PC-3 (cell line): ENCODE measurements at regions not wholly inside any gene's neighbourhood (a gene's known extent, or its start where the extent isn't known, plus 50 kb on each side); places are given as distances from the start of the nearest gene placed in this dataset.
A peak's percentile ranks its signal among the peaks of the same experiment; 100 is the strongest.

Experiments
- ATAC-seq: fragments of 200-7000 bp; cut with Tn5 transposase; 2 replicates; pipeline ENCODE4 v1.9.1; 2020; ENCODE audit warnings: mild to moderate bottlenecking, moderate library complexity
- BruUV-seq: library from RNA; stranded (reverse); fragments of 400-500 nt; replicated peaks from 2 replicates; lab custom pipeline; 2021; lab: Mats Ljungman, UMichigan
- CTCF ChIA-PET: fragments of 300-600 bp; sonication (Branson Sonifier 250); formaldehyde crosslinking; loops from one replicate; lab custom pipeline; 2022; ENCODE audit warnings: antibody characterized with exemption; lab: Charles Lee
- POLR2A ChIA-PET: fragments of 300-600 bp; sonication (Branson Sonifier 250); formaldehyde crosslinking; loops from one replicate; lab custom pipeline; 2022; ENCODE audit warnings: antibody characterized with exemption; ENCODE audit not compliant: unreplicated experiment; lab: Charles Lee
- DNase-seq: peaks from one replicate; pipeline ENCODE4 v3.0.0-alpha.2; 2015
- H2AFZ ChIP-seq: fragments of 300-600 bp; sonication (generic); 2 replicates; pipeline ENCODE4 v1.6.0; 2016; ENCODE audit warnings: antibody characterized with exemption, low read length
- H3F3A ChIP-seq: fragments of 300-600 bp; sonication (generic); one replicate; pipeline ENCODE4 v1.6.0; 2017; ENCODE audit warnings: antibody characterized with exemption, low read length, control low read depth, mild to moderate bottlenecking; ENCODE audit not compliant: unreplicated experiment
- H3K27ac ChIP-seq: fragments of 300-600 bp; sonication (generic); 2 replicates; pipeline ENCODE4 v1.5.1; 2016; ENCODE audit warnings: mild to moderate bottlenecking, low read length
- H3K27me3 ChIP-seq: fragments of 300-600 bp; sonication (generic); 2 replicates; pipeline ENCODE4 v1.6.1; 2016; ENCODE audit warnings: low read length, mixed read lengths
- H3K36me3 ChIP-seq: fragments of 300-600 bp; sonication (generic); 2 replicates; pipeline ENCODE4 v1.6.1; 2016; ENCODE audit warnings: low read depth, mixed run types, low read length, mixed read lengths
- H3K4me1 ChIP-seq: fragments of 300-600 bp; sonication (generic); 2 replicates; pipeline ENCODE4 v1.5.1; 2016; ENCODE audit warnings: low read length; ENCODE audit not compliant: insufficient read depth
- H3K4me2 ChIP-seq: fragments of 300-600 bp; sonication (generic); 2 replicates; pipeline ENCODE4 v1.6.0; 2016; ENCODE audit warnings: low read length
- H3K4me3 ChIP-seq: fragments of 300-600 bp; sonication (generic); 2 replicates; pipeline ENCODE4 v1.5.1; 2016; ENCODE audit warnings: mild to moderate bottlenecking, low read length, mixed read lengths
- H3K79me2 ChIP-seq: fragments of 300-600 bp; sonication (generic); 2 replicates; pipeline ENCODE4 v1.6.1; 2017; ENCODE audit warnings: low read length, mixed read lengths
- H3K9ac ChIP-seq: fragments of 300-600 bp; sonication (generic); 2 replicates; pipeline ENCODE4 v1.6.0; 2016; ENCODE audit warnings: mild to moderate bottlenecking, low read length
- H3K9me2 ChIP-seq: fragments of 300-600 bp; sonication (generic); replicated peaks from 2 replicates; pipeline ENCODE4 v1.6.1; 2016; ENCODE audit warnings: mixed run types, low read length, mixed read lengths
- H3K9me3 ChIP-seq: fragments of 300-600 bp; sonication (generic); 2 replicates; pipeline ENCODE4 v1.6.1; 2016; ENCODE audit warnings: low read length, mixed read lengths
- H4K20me1 ChIP-seq: fragments of 300-600 bp; sonication (generic); 2 replicates; pipeline ENCODE4 v1.6.1; 2016; ENCODE audit warnings: low read length, mixed read lengths
- EZH2 ChIP-seq: fragments of 300-600 bp; sonication (generic); IDR thresholded peaks from one replicate; pipeline ENCODE4 v1.6.1; 2017; ENCODE audit warnings: antibody characterized with exemption, mild to moderate bottlenecking, low read length; ENCODE audit not compliant: unreplicated experiment
- EZH2phosphoT487 ChIP-seq: fragments of 300-600 bp; sonication (generic); IDR thresholded peaks from 2 replicates; pipeline ENCODE4 v1.6.1; 2018; ENCODE audit warnings: mild to moderate bottlenecking, antibody characterized with exemption, low read length, borderline replicate concordance
- intact Hi-C: fragments of 100-400 bp; cut with micrococcal nuclease; formaldehyde crosslinking; loops from 2 replicates; pipeline ENCODE4 v1.9.0; 2023
- TF ChIP-seq, protein P1 (sequence below): fragments of 300-600 bp; sonication (generic); conservative IDR thresholded peaks from 2 replicates; pipeline ENCODE4 v1.5.1; 2017; ENCODE audit warnings: antibody characterized with exemption, low read depth, mild to moderate bottlenecking, low read length

DNA sequence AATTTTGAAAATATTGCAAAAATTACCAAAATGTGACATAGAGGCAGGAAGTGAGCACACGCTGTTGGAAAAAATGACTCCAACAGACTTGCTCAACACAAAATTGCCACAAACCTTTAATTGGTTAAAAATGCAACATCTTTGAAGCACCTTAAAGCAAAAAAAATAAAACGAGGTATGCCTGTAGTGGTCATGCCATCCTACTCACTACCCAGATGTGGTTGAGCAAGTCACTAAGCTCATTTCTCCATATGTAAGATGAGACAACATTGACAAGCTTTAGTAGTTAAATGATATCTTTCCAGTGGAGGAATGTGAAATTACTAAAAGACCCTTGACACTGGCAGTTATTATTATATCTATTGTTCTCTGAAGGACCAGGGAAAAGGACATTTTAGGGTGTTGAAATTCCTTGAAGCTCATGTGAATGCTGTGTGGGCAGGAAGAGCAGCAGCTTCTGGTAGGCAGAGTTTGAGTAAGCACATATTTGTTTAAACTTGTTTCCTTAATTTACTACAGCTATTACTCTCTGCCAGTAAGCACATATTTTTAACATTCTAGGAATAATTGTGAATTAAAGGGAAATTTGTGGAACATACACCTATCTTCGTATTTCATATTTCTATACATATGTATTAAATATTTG, 131.6 kb upstream of the P2RY1 start:
- Histone ChIP-seq H3K4me2 (no peak overlapping the region), H3K36me3 (no peaks in the 10 kb centered on the region), H3K27ac (no peak overlapping the region), H3K4me3 (no peak overlapping the region), H3K4me1 (no peaks in the 10 kb centered on the region), H3K79me2 (no peaks in the 10 kb centered on the region), H3F3A (no peaks in the 10 kb centered on the region), H3K27me3 (peaks cover 8% of the 10 kb centered on the region), H3K9me2 (no peaks in the 10 kb centered on the region), H4K20me1 (no peaks in the 10 kb centered on the region), H2AFZ (no peak overlapping the region), H3K9me3 (no peaks in the 10 kb centered on the region), H3K9ac (no peak overlapping the region)
- ChIA-PET POLR2A (no interaction called here), CTCF (no interaction called here)
- DNase-seq (no peak), ATAC-seq (no peak)
- intact Hi-C loops = no loop called here
- no TSS peak for BruUV-seq
- TF ChIP-seq EZH2 = no peak
- TF ChIP-seq, protein P1, sequence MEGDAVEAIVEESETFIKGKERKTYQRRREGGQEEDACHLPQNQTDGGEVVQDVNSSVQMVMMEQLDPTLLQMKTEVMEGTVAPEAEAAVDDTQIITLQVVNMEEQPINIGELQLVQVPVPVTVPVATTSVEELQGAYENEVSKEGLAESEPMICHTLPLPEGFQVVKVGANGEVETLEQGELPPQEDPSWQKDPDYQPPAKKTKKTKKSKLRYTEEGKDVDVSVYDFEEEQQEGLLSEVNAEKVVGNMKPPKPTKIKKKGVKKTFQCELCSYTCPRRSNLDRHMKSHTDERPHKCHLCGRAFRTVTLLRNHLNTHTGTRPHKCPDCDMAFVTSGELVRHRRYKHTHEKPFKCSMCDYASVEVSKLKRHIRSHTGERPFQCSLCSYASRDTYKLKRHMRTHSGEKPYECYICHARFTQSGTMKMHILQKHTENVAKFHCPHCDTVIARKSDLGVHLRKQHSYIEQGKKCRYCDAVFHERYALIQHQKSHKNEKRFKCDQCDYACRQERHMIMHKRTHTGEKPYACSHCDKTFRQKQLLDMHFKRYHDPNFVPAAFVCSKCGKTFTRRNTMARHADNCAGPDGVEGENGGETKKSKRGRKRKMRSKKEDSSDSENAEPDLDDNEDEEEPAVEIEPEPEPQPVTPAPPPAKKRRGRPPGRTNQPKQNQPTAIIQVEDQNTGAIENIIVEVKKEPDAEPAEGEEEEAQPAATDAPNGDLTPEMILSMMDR = no peak
- TF ChIP-seq EZH2phosphoT487 = no peak

DNA sequence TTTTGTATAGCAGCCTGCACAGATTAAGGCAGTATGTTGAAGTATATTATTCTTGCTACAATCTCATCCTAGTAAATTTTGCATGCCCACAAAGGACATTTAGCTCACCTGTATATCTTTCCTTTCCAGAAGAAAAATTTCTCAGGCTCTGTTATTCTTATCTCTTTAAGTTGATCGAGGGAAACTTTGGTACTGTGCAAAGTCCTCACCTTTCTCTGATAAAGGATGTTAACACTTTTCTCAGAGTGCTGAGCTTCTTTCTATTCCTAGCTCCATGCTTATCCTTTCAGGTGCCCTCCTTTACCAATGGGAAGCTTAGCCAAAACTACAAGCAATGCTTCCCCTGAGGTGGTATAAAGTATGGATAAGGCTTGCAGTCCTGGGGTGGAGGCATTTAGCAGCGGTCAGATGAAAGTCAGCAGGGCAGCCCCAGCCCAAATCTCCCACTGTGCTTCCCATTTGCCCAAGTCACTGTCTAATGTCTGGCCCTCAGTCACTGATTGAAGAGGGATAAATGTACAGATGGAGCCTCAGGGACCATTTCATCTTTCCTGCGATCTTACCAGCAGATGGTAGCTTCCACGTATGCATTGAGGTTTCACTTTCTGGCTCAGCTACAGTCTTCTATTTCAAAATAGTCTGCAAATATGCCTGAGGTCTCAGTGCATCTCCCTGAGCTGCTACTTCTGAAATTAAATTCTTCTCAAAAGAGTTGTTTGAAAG, 127.8 kb upstream of the P2RY1 start:
- Histone ChIP-seq H3K27me3 (peaks cover 13% of the 10 kb centered on the region), H3K4me2 (peak overlapping the region; percentile 16), H3K79me2 (no peaks in the 10 kb centered on the region), H2AFZ (no peak overlapping the region), H3K9ac (no peak overlapping the region), H3K9me2 (no peaks in the 10 kb centered on the region), H3K36me3 (no peaks in the 10 kb centered on the region), H3K4me1 (no peaks in the 10 kb centered on the region), H3F3A (no peaks in the 10 kb centered on the region), H3K27ac (no peak overlapping the region), H3K9me3 (no peaks in the 10 kb centered on the region), H4K20me1 (no peaks in the 10 kb centered on the region), H3K4me3 (no peak overlapping the region)
- no peak for ATAC-seq
- ChIA-PET CTCF (interaction anchor here (0.5 kb wide), 1 partner anchor 10 kb away, joined by 3 read pairs; no protein-coding TSS in a partner anchor), POLR2A (no interaction called here)
- BruUV-seq = no TSS peak
- intact Hi-C loops = no loop called here
- DNase-seq = no peak
- TF ChIP-seq EZH2 (no peak), EZH2phosphoT487 (no peak)
- TF ChIP-seq, protein P1 = no peak

DNA sequence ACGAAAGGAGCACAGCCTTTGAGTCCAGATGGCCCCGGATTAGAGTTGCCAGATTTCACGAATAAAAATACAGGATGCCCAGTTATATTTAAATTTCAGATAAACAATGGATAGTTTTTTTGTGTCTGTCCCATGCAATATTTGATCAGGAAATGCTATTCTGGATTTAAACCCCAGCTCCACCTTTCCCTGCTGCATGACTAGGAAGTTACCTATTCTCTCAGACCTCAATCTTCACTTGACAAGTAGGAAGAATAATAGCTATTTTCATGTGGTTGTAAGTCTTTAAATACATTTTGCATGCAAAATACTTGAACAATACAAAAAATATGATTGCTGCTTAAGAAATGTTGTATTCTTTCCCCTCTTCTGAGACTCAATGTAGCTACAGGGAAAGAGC, 125.3 kb upstream of the P2RY1 start:
- CTCF ChIA-PET = interaction anchor here (0.7 kb wide), 1 partner anchor 72 kb away, joined by 3 read pairs; no protein-coding TSS in a partner anchor
- no peak for ATAC-seq
- Histone ChIP-seq H3K9me2 (no peaks in the 10 kb centered on the region), H3K4me2 (no peak overlapping the region), H3K27me3 (peaks cover 13% of the 10 kb centered on the region), H3K4me1 (no peaks in the 10 kb centered on the region), H3F3A (no peaks in the 10 kb centered on the region), H3K27ac (no peak overlapping the region), H3K9ac (no peak overlapping the region), H3K9me3 (no peaks in the 10 kb centered on the region), H3K4me3 (no peak overlapping the region), H4K20me1 (no peaks in the 10 kb centered on the region), H2AFZ (no peak overlapping the region), H3K36me3 (no peaks in the 10 kb centered on the region), H3K79me2 (no peaks in the 10 kb centered on the region)
- TF ChIP-seq EZH2 = no peak
- TF ChIP-seq, protein P1 = no peak
- no peak for TF ChIP-seq EZH2phosphoT487
- POLR2A ChIA-PET = no interaction called here
- intact Hi-C loops = no loop called here
- no TSS peak for BruUV-seq
- no peak for DNase-seq
